T47D (cell line): ENCODE measurements at regions not wholly inside any gene's neighbourhood (a gene's known extent, or its start where the extent isn't known, plus 50 kb on each side); places are given as distances from the start of the nearest gene placed in this dataset.
"Not testable (repeated sequence)": the region's sequence is repeated elsewhere in the genome, so short reads cannot be mapped to it uniquely, and the experiment has no call there.

ENCODE experiments used
- DNase-seq, 2 experiments: peaks; one replicate each; pipeline versions ENCODE4 v3.0.0 to v3.0.0-alpha.2; 2011 to 2012; ENCODE audit warnings: low read depth in 1 of 2, low spot score in 1 of 2
- JUND ChIP-seq: IDR thresholded peaks from 2 replicates; pipeline ENCODE4 v1.6.1; 2012; ENCODE audit warnings: low read depth
- in situ Hi-C: cut with HindIII; loops from 2 replicates; pipeline ENCODE4 v1.10.0; 2016; ENCODE audit warnings: low sequenced_read_pairs, low pct_unique_long_range_greater_than_20kb

DNA sequence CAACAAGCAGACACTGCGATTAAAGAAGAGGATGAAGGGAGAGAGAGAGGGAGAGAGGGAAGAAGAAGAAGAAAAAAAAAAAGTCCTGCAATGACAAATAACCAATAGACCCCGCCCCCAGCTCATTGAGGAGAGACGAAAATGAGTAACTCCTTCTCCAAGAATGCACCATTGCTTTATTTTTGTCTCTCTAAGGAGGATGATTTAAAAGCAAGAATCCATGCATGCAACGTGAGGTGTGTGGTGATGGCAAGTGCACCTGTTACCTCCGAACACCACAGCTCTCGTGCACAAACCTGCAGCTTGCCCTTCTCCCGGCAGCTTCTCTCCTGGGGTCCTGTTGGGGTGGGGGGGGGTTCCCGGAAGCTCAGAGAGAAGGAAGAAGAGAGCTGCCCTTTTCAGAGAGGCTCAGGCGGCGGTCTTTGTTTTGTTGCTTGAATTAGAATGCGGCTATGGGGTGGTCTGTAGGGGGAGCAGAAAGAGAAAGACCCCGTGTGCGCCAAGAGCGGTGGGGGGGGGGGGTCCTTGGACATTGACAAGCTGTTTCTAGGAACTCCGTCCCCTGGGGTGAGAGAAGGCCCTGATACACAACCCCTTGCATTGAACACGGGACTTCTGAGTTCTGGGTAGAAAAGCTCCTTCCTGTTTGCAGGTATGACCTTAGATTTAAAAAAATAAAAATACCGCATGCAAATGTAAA lies 100.7 kb downstream of the CRLF2 start:
- TF ChIP-seq JUND = no peak
- no peak for DNase-seq
- in situ Hi-C loops = no loop called here

DNA sequence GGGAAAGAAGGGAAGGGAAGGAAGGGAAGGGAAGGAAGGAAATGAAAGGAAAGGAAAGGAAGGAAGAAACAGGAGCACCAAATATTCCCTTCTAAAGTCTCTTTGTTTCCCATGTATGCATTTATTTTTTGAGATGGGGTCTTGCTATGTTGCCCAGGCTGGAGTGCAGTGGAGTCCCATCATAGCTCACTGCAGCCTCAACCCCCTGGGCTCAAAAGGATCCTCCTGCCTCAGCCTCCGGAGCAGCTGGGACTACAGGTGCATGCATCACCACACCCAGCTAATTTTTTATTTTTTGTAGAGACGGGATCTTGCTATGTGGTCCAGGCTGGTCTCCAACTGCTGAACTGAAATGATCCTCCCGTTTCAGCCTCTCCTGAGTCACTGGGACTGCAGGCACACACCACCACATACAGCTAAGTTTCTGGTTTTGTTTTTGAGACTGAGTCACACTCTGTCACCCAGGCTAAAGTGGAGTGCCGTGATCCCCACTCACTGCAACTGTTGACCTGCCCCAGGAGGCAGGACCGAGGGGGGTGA lies 102.8 kb downstream of the CRLF2 start:
- no peak for TF ChIP-seq JUND

DNA sequence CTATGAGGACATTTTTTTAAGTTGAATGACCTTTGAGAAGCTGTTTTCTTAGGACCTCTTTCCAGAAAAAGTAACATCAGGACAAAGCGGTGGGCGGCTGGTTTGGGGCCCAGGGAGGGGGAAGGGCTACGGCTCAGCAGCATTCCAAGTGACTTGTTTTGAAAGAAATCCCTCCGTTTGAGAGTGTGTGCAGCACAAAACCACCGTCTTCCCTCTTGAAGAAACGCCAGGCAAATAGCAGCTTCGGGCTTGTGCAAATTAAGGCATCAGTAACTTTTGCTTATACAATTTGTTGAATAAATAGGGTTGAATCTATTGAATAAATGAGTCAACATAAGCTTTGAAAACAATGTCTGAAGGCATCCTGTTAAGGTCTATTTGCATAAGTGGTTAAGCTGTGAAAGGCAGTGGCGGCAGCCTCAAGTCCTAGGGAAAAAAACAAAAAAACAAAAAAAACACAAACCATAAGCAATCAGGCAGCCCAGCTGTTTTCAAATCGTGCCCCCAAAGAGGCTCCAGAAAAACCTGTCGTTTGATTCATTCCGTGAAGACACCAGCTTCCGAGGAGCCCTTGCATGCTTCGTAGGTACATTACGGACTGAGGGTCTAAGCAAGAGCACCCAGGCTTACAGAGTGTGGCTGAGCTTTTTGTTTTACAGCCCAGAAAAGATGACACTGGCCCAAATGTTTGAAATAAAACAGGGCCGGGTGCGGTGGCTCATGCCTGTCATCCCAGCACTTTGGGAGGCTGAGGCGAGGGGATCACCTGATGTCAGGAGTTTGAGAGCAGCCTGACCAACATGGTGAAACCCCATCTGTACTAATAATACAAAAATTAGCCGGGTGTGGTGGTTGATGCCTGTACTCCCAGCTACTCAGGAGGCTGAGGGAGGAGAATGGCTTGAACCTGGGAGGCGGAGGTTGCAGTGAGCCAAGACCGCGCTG lies 103.7 kb downstream of the CRLF2 start:
- in situ Hi-C loops = no loop called here
- TF ChIP-seq JUND = no peak
- DNase-seq = no peak

More for the DNA sequence above, 102.8 kb downstream of the CRLF2 start:
- in situ Hi-C loops = no loop called here
- no peak for DNase-seq

DNA sequence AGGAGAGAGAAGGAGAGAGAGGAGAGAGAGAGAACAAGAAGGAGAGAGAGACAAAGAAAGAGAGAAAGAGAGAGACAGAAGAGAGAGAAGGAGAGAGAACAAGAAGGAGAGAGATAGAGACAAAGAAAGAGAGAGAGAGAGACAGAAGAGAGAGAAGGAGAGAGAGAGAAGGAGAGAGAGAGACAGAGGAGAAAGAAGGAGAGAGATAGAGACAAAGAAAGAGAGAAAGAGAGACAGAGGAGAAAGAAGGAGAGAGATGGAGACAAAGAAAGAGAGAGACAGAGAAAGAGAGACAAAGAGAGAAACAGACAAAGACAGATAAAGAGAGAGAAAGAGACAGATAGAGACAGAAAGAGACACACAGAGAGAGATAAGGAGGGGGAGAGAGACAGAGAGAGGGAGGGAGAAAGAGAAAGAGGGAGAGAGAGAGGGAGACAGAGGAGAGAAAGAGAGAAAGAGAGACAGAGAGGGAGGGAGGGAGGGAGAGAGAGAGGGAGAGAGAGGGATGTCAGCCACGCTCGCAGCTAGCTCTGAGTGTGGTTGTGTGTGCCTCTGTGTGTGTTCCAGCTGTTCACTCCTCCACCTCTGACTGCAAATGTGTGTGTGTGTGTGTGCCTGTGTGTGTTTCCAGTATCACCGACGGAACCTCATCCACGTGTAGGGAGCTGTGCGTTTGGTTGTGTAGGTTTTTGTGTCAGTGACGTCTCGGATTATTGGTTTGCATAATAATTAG lies 105.8 kb downstream of the CRLF2 start:
- in situ Hi-C loops = no loop called here
- TF ChIP-seq JUND = no peak
- no peak for DNase-seq

DNA sequence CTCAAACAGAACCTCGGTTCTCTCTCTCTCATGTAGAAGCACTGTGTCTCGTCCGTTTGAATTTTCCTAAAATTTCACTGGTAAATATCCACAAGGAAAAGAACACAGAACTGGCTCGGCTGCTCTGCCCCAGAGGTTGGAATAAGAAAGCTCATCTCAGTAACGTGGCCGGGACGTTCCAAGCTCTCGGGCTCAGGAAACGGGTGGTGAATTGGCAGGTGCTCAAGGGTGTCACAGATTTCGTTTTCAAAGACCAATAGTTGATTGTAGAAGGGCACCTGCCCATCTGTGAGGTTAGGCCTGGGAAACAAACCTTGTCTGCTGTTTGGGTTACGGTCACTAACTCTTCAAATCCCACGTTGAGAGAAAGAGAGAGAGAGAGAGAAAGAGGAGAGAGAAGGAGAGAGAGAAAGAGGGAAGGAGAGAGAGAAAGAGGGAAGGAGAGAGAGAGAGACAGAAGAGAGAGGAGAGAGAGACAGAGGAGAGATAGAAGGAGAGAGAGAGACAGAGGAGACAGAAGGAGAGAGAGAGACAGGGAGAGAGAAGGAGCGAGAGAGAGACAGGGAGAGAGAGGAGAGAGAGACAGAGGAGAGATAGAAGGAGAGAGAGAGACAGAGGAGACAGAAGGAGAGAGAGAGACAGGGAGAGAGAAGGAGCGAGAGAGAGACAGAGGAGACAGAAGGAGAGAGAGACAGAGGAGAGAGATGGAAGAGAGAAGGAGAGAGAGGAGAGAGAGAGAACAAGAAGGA lies 106.6 kb downstream of the CRLF2 start:
- TF ChIP-seq JUND = no peak
- in situ Hi-C loops = no loop called here
- peak in 1 of 2 experiments; percentile 13 for DNase-seq

DNA sequence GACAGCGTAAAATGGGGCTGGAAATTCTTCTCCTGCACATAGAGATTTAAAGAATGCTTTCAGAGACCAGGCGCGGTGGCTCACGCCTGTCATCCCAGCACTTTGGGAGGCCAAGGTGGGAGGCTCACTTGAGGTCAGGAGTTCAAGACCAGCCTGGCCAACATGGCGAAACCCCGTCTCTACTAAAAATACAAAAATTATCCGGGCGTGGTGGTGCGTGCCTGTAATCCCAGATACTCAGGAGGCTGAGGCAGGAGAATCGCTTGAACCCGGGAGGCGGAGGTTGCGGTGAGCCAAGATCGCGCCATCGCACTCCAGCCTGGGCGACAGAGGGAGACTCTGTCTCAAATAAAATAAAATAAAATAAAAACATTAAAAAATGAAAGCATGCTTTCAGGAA lies 107.4 kb downstream of the CRLF2 start:
- in situ Hi-C loops, DNase-seq: not testable (repeated sequence)

DNA sequence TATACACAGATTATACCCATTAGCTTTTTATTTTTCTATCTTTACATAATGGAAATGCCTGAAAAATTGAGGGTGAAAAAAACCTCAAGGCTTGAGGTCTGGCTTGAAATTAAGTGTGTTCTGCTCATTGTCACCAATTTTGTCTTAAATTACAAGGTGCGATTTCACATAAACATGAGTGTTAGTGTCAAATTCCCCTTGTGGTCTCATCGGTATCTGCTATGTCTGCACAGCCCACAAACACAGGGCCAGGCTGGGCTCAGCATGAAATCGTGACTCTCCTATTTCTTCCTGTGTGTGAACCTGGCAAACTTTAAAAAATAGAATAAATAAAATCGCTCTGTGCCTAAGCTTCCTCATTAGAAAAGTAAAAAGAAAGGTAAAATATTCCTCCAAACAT lies 109.1 kb downstream of the CRLF2 start:
- no peak for TF ChIP-seq JUND
- no peak for DNase-seq
- in situ Hi-C loops = no loop called here

DNA sequence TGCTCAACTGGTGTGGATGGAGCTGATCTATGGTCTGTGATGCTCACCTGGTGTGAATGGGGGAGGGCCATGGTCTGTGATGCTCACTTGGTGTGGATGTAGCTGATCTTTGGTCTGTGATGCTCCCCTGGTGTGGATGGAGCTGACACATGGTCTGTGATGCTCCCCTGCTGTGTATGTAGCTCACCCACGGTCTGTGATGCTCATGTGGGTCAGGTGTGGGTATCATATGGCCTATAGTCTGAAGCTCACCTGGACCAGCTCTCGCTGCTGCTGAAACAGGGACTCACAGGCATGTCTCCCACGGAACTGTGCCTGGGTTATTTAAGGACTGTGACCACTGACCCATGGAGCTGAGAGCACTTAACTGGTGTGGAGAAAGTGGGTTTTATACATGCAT lies 109.7 kb downstream of the CRLF2 start:
- in situ Hi-C loops = no loop called here
- DNase-seq = no peak
- no peak for TF ChIP-seq JUND

DNA sequence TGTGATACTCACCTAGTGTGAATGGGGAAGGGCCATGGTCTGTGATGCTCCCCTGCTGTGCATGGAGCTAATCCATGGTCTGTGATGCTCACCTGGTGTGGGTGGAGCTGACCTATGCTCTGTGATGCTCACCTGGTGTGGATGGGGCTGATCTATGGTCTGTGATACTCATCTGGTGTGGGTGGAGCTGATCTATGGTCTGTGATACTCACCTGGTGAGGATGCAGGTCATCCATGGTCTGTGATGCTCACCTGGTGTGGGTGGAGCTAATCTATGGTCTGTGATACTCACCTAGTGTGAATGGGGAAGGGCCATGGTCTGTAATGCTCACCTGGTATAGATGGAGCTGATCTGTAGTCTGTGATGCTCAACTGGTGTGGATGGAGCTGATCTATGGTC lies 110.2 kb downstream of the CRLF2 start:
- DNase-seq, in situ Hi-C loops: not testable (repeated sequence)

DNA sequence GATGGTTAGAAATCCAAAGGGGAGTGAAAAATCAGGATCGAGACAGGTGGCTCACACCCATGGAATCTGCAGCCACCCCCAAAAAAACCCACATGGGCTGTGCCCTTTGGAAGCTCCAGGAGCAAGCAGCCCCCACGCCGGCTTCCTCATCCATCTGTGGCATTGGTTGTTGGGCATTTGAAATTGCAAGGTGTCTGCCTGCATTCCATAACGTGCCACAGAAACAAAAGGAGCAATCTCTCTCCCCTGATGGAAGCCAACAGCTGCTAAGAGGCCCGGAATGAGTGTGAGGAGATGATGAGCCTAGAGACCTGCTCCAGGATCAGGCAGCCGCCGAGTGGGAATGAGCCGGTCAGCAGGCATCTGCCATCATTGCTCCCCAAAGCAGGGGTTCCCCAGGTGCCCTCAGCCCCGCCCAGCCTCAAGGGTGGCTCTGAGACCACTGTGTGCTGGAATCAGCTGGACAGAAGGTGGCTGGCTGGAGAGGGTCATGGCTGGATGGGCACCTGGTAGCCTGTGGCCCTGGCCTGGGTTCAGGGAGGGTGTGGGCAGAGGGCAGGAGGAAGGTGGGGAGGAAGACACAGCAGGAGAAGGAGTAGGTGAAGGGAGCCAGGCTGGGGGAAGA lies 113.2 kb downstream of the CRLF2 start:
- in situ Hi-C loops = no loop called here
- TF ChIP-seq JUND = no peak
- no peak for DNase-seq

DNA sequence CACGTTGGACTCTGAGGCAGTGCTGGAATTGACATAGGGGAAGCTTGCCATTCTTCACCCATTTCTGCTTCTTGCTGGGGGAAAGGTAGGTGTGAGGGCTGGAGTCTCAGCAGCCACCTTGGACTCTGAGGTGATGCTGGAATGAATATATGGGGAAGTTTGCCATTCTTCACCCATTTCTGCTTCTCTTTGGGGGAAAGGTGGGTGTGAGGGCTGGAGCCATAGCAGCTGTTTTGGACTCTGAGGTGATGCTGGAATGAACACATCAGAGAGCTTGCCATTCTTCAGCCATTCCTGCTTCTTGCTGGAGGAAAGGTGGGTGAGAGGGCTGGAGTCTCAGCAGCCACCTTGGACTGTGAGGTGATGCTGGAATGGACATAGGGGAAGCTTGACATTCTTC lies 115.1 kb downstream of the CRLF2 start:
- in situ Hi-C loops = no loop called here
- no peak for TF ChIP-seq JUND
- DNase-seq = no peak
